Stimulated activated memory B cell treated with anti-CD40 and anti-IgM and Interleukin-4, amounts not matched to agents 10 μg/mL and 1 μg/mL and 100 μg/mL, for 72 hours (primary cell): ENCODE measurements at regions not wholly inside any gene's neighbourhood (a gene's known extent, or its start where the extent isn't known, plus 50 kb on each side); places are given as distances from the start of the nearest gene placed in this dataset.
A peak's percentile ranks its signal among the peaks of the same experiment; 100 is the strongest.

Experiments
- ATAC-seq: fragments of 150-1000 bp; cut with Tn5 transposase; 2 replicates; pipeline ENCODE4 v1.10.0; 2021
- H3K27ac Mint-ChIP-seq: one replicate; pipeline ENCODE4 v1.8.0; 2022; ENCODE audit warnings: mild to moderate bottlenecking, mixed read lengths
- H3K27me3 Mint-ChIP-seq: one replicate; pipeline ENCODE4 v1.8.0; 2022; ENCODE audit warnings: mixed read lengths
- H3K36me3 Mint-ChIP-seq: one replicate; pipeline ENCODE4 v1.8.0; 2022; ENCODE audit warnings: mixed read lengths
- H3K4me1 Mint-ChIP-seq: one replicate; pipeline ENCODE4 v1.8.0; 2022; ENCODE audit warnings: mixed read lengths
- H3K4me3 Mint-ChIP-seq: one replicate; pipeline ENCODE4 v1.8.0; 2022; ENCODE audit warnings: mild to moderate bottlenecking, moderate library complexity, mixed read lengths
- H3K9me3 Mint-ChIP-seq: one replicate; pipeline ENCODE4 v1.8.0; 2022; ENCODE audit warnings: mixed read lengths

- no peak for ATAC-seq
- no peaks in the 10 kb centered on the region for H3K9me3 Mint-ChIP-seq
- no peaks in the 10 kb centered on the region for H3K36me3 Mint-ChIP-seq
- H3K27me3 Mint-ChIP-seq = no peaks in the 10 kb centered on the region
- H3K4me3 Mint-ChIP-seq = no peak overlapping the region
- H3K27ac Mint-ChIP-seq = no peak overlapping the region
- no peaks in the 10 kb centered on the region for H3K4me1 Mint-ChIP-seq
These were observed 139.5 kb downstream of the KIF18A start for GRCh38 chr11:27968461-27968860.

- no peaks in the 10 kb centered on the region for H3K4me1 Mint-ChIP-seq
- no peak for ATAC-seq
- no peaks in the 10 kb centered on the region for H3K36me3 Mint-ChIP-seq
- no peaks in the 10 kb centered on the region for H3K9me3 Mint-ChIP-seq
- no peak overlapping the region for H3K27ac Mint-ChIP-seq
- H3K4me3 Mint-ChIP-seq = no peak overlapping the region
- no peaks in the 10 kb centered on the region for H3K27me3 Mint-ChIP-seq
These were observed 142.4 kb downstream of the KIF18A start for GRCh38 chr11:27965559-27965958.

- H3K9me3 Mint-ChIP-seq = no peaks in the 10 kb centered on the region
- H3K27ac Mint-ChIP-seq = no peak overlapping the region
- ATAC-seq = no peak
- no peaks in the 10 kb centered on the region for H3K4me1 Mint-ChIP-seq
- no peaks in the 10 kb centered on the region for H3K36me3 Mint-ChIP-seq
- H3K4me3 Mint-ChIP-seq = no peak overlapping the region
- no peaks in the 10 kb centered on the region for H3K27me3 Mint-ChIP-seq
These were observed 144.6 kb downstream of the KIF18A start for GRCh38 chr11:27963370-27963769.

- Mint-ChIP-seq H3K27me3 (no peaks in the 10 kb centered on the region), H3K4me1 (no peaks in the 10 kb centered on the region), H3K9me3 (no peaks in the 10 kb centered on the region), H3K27ac (no peak overlapping the region), H3K4me3 (no peak overlapping the region), H3K36me3 (no peaks in the 10 kb centered on the region)
- no peak for ATAC-seq
These were observed 157.8 kb downstream of the KIF18A start for GRCh38 chr11:27949951-27950738.

GRCh38 chr11:27945348-27945747, 162.6 kb downstream of the KIF18A start:
- Mint-ChIP-seq H3K27ac (no peak overlapping the region), H3K9me3 (no peaks in the 10 kb centered on the region), H3K4me1 (no peaks in the 10 kb centered on the region), H3K36me3 (no peaks in the 10 kb centered on the region), H3K27me3 (no peaks in the 10 kb centered on the region), H3K4me3 (no peak overlapping the region)
- no peak for ATAC-seq

GRCh38 chr11:27938011-27938410, 169.9 kb downstream of the KIF18A start:
- H3K9me3 Mint-ChIP-seq = no peaks in the 10 kb centered on the region
- no peaks in the 10 kb centered on the region for H3K36me3 Mint-ChIP-seq
- H3K4me3 Mint-ChIP-seq = no peak overlapping the region
- no peak overlapping the region for H3K27ac Mint-ChIP-seq
- H3K4me1 Mint-ChIP-seq = no peaks in the 10 kb centered on the region
- ATAC-seq = no peak
- no peaks in the 10 kb centered on the region for H3K27me3 Mint-ChIP-seq

GRCh38 chr11:27934830-27935145, 173.2 kb downstream of the KIF18A start:
- no peak for ATAC-seq
- Mint-ChIP-seq H3K27ac (no peak overlapping the region), H3K4me3 (no peak overlapping the region), H3K9me3 (peaks cover 3% of the 10 kb centered on the region), H3K4me1 (no peaks in the 10 kb centered on the region), H3K27me3 (no peaks in the 10 kb centered on the region), H3K36me3 (no peaks in the 10 kb centered on the region)

GRCh38 chr11:27933992-27934829, 173.7 kb downstream of the KIF18A start:
- no peaks in the 10 kb centered on the region for H3K4me1 Mint-ChIP-seq
- no peaks in the 10 kb centered on the region for H3K36me3 Mint-ChIP-seq
- ATAC-seq = no peak
- H3K4me3 Mint-ChIP-seq = no peak overlapping the region
- H3K9me3 Mint-ChIP-seq = peaks cover 3% of the 10 kb centered on the region
- no peaks in the 10 kb centered on the region for H3K27me3 Mint-ChIP-seq
- no peak overlapping the region for H3K27ac Mint-ChIP-seq

GRCh38 chr11:27931770-27932169, 176.2 kb downstream of the KIF18A start:
- no peaks in the 10 kb centered on the region for H3K27me3 Mint-ChIP-seq
- no peaks in the 10 kb centered on the region for H3K36me3 Mint-ChIP-seq
- no peaks in the 10 kb centered on the region for H3K4me1 Mint-ChIP-seq
- no peak overlapping the region for H3K4me3 Mint-ChIP-seq
- no peak for ATAC-seq
- no peak overlapping the region for H3K27ac Mint-ChIP-seq
- H3K9me3 Mint-ChIP-seq = peaks cover 3% of the 10 kb centered on the region

GRCh38 chr11:27930946-27931345, 177.0 kb downstream of the KIF18A start:
- H3K36me3 Mint-ChIP-seq = no peaks in the 10 kb centered on the region
- H3K9me3 Mint-ChIP-seq = peaks cover 3% of the 10 kb centered on the region
- no peaks in the 10 kb centered on the region for H3K4me1 Mint-ChIP-seq
- no peak overlapping the region for H3K27ac Mint-ChIP-seq
- no peak overlapping the region for H3K4me3 Mint-ChIP-seq
- ATAC-seq = no peak
- no peaks in the 10 kb centered on the region for H3K27me3 Mint-ChIP-seq

GRCh38 chr11:27928809-27929208, 179.1 kb downstream of the KIF18A start:
- H3K36me3 Mint-ChIP-seq = no peaks in the 10 kb centered on the region
- H3K27me3 Mint-ChIP-seq = no peaks in the 10 kb centered on the region
- no peak for ATAC-seq
- H3K9me3 Mint-ChIP-seq = peaks cover 3% of the 10 kb centered on the region
- no peak overlapping the region for H3K4me3 Mint-ChIP-seq
- H3K27ac Mint-ChIP-seq = no peak overlapping the region
- no peaks in the 10 kb centered on the region for H3K4me1 Mint-ChIP-seq

GRCh38 chr11:27926981-27927481, 180.9 kb downstream of the KIF18A start:
- ATAC-seq = no peak
- H3K4me1 Mint-ChIP-seq = no peaks in the 10 kb centered on the region
- no peaks in the 10 kb centered on the region for H3K36me3 Mint-ChIP-seq
- no peak overlapping the region for H3K27ac Mint-ChIP-seq
- H3K27me3 Mint-ChIP-seq = no peaks in the 10 kb centered on the region
- H3K4me3 Mint-ChIP-seq = no peak overlapping the region
- H3K9me3 Mint-ChIP-seq = peaks cover 3% of the 10 kb centered on the region

GRCh38 chr11:27926486-27926885, 181.5 kb downstream of the KIF18A start:
- H3K9me3 Mint-ChIP-seq = peaks cover 3% of the 10 kb centered on the region
- no peak for ATAC-seq
- no peaks in the 10 kb centered on the region for H3K27me3 Mint-ChIP-seq
- H3K36me3 Mint-ChIP-seq = no peaks in the 10 kb centered on the region
- no peak overlapping the region for H3K27ac Mint-ChIP-seq
- no peak overlapping the region for H3K4me3 Mint-ChIP-seq
- H3K4me1 Mint-ChIP-seq = no peaks in the 10 kb centered on the region

- Mint-ChIP-seq H3K4me3 (no peak overlapping the region), H3K36me3 (no peaks in the 10 kb centered on the region), H3K9me3 (no peaks in the 10 kb centered on the region), H3K27ac (no peak overlapping the region), H3K4me1 (no peaks in the 10 kb centered on the region), H3K27me3 (no peaks in the 10 kb centered on the region)
- ATAC-seq = no peak
These were observed 186.5 kb downstream of the KIF18A start for GRCh38 chr11:27921472-27921871.

GRCh38 chr11:27916541-27917100, 191.3 kb downstream of the KIF18A start:
- peak; percentile 57 for ATAC-seq
- H3K4me3 Mint-ChIP-seq = no peak overlapping the region
- no peaks in the 10 kb centered on the region for H3K27me3 Mint-ChIP-seq
- H3K27ac Mint-ChIP-seq = no peak overlapping the region
- H3K4me1 Mint-ChIP-seq = no peaks in the 10 kb centered on the region
- H3K36me3 Mint-ChIP-seq = no peaks in the 10 kb centered on the region
- H3K9me3 Mint-ChIP-seq = no peaks in the 10 kb centered on the region
